Right hindlimb (tissue), 1 donor: ENCODE measurements at regions not wholly inside any gene's neighbourhood (a gene's known extent, or its start where the extent isn't known, plus 50 kb on each side); places are given as distances from the start of the nearest gene placed in this dataset.
"Not testable (repeated sequence)": the region's sequence is repeated elsewhere in the genome, so short reads cannot be mapped to it uniquely, and the experiment has no call there.

Experiments used
- DNase-seq: peaks from one replicate; pipeline ENCODE4 v3.0.0-alpha.2; 2018

- DNase-seq: no peak
Observed at GRCh38 chr5:63894690-63895089, 67.6 kb downstream of the HTR1A start.

GRCh38 chr5:63878788-63879187, 83.5 kb downstream of the HTR1A start:
- DNase-seq: peak; percentile 18

GRCh38 chr5:63877961-63878360, 84.3 kb downstream of the HTR1A start:
- no peak for DNase-seq

DNA sequence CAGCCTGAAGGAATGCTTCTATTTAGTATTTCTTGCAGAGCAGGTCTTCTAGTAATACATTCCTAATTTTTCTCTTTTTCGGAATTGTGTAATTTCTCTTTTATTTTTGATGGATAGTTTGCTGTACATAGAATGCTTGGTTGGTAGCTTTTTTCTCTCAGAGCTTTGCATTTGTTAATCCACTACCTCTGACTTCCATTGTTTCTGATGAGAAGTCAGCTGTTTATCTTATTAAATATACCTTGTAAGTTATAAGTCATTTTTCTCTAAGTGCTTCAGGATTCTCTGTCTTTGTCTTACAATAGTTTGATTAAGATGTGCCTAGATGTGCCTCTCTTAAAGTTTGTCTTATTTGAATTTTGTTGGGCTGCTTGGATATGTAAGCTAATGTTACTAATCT, 101.9 kb downstream of the HTR1A start:
- DNase-seq: no peak

DNA sequence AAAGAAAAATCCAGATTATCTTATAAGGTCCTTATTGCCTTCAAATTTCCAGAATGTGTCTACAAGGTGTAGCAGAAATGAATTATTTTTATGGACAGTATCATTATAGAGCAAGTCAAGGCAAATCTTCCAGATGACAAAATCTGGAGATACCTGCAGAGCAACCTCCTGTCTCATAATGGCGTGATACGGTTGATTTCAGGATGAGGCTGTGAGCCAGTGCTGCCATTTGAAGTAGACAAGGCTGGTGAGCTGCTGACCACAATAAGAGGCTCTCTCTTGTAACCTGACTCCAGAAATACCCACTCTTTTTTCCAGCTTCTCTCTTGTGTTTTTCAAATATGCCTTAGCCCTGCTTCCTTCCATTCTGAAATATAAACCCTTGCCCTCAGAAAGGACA, 108.2 kb downstream of the HTR1A start:
- no peak for DNase-seq

DNA sequence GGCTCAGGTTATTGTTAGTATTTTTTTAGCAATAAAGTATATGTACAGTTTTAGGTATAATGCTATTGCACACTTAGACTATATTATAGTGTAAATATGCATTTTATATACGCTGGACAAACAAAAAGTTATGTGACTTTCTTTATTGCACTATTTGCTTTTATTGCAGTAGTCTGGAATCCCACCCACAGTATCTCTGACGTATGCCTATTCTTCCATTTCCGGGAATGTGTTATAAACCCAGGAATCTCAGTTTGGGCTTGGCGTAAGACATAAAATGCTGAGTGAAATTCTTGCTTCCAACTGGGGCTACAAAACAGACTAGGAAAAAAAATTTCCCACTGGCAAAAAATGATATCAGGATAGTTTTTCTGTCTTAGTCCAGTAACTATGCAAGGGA, 119.1 kb downstream of the HTR1A start:
- no peak for DNase-seq

- no peak for DNase-seq
Observed at GRCh38 chr5:63837437-63837836, 124.8 kb downstream of the HTR1A start.

GRCh38 chr5:63831381-63831780, 130.9 kb downstream of the HTR1A start:
- no peak for DNase-seq

GRCh38 chr5:63825984-63826383, 136.3 kb downstream of the HTR1A start:
- DNase-seq: no peak

DNA sequence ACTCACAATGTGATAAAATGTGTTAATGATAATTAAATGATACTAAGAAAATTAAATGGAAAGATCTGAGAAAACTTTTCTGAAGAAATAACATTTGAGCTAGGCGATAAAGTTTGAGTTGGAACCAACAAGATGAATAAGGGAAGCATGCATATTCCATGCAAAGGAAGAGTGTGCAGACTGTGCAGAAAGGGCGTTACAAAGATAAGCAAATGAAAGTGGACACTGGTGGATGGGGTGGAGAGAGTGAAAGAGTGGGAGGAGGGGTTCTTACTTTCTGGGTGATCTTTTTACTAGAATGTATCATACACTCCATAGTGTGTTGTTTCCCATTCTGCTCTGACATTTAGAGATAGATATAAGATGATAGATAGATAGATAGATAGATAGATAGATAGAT, 138.7 kb downstream of the HTR1A start:
- DNase-seq: no peak

GRCh38 chr5:63822614-63823013, 139.6 kb downstream of the HTR1A start:
- no peak for DNase-seq

GRCh38 chr5:63820577-63820976, 141.7 kb downstream of the HTR1A start:
- DNase-seq: no peak

GRCh38 chr5:63812693-63813092, 149.6 kb downstream of the HTR1A start:
- DNase-seq: no peak

GRCh38 chr5:63811961-63812360, 150.3 kb downstream of the HTR1A start:
- DNase-seq: no peak

GRCh38 chr5:63811286-63811685, 151.0 kb downstream of the HTR1A start:
- DNase-seq: no peak

DNA sequence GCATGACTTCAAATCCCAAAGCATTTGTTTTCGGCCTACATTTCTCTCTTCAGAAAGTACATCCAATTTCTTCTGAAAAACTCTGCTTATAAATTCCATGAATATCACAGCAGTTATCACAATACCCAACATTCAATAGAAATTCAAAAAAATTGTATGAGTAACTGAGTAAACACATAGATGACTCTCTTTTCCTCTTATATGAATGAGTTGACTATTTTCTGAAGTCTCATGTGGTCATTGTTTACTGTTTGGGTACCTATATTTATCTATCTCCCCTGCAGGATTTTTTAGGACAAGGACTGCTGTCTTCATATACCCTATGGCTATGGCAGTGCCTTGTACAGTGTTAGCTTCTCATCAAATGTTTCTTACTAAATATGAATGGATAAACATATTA, 157.1 kb downstream of the HTR1A start:
- no peak for DNase-seq

DNA sequence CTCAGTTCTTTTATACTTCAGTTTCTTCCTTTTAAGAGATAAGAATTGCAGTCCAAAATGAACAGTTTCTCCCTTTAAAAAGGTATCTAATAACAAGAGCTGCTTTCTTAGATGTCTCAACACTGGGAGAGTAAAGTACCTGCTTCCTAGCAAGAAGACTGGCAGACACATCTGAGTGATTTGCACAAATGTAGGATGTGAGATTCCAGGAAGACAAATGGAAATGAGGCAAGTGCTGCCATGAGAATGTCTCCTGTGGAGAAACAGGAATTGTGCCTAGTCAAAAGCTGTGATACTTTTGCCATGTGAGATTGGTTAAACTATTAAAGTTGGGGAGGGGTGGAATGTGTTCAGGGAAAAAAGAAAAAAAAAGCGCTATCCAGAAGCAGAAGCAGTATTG, 159.1 kb downstream of the HTR1A start:
- DNase-seq: no peak

DNA sequence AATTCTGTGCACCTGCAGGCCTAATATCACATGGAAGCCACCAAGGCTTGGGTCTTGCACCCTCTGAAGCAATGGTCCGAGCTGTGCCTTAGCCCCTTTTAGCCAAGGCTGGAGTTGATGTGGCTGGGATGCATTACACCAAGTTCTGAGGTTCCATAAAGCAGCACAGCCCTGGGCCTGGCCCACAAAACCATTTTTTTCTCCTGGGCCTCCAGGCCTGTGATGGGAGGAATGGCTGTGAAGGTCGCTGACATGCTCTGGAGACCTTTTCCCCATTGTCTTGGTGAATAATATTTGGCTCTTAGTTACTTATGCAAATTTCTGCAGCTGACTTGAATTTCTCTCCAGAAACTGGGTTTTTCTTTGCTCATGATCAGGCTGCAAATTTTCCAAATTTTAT, 167.3 kb downstream of the HTR1A start:
- DNase-seq: no peak

DNA sequence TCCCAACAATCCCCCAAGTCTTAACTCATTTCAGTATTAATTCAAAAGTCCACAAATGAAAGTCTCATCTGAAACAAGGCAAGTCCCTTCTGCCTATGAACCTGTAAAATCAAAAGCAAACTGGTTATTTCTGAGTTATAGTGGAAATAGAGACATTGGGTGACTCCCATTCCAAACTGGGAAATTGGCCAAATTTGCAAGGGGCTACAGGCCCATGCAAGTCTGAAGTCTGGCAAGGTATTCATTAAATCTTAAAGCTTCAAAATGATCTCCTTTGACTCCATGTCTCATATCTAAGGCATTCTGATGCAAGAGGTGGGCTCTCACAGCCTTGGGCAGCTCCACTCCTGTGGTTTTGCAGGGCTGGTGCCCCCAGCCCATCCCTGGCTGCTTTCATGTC, 167.9 kb downstream of the HTR1A start:
- no peak for DNase-seq

- DNase-seq: no peak
Observed at GRCh38 chr5:63774939-63775338, 187.3 kb downstream of the HTR1A start.

GRCh38 chr5:63768221-63768620, 194.0 kb downstream of the HTR1A start:
- no peak for DNase-seq

DNA sequence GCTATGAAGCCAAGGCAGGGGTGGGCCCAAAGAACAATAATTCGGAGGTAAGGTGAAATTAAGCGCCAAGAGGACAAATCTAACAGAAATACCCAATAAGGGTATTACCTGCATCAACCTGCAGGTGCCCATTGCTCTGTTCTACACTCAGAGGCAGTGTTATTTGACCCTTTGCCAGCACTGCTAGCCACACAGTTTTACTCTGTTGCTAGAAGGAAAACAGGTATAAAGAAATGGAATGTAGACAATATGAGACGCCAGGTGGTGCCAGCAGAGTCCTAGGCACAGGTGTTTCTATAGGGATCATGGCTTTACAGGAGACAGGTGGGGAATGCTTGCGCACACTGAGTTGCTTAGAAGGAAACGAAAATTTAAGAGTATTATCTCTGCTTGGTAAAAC, 201.3 kb downstream of the HTR1A start:
- DNase-seq: no peak

DNA sequence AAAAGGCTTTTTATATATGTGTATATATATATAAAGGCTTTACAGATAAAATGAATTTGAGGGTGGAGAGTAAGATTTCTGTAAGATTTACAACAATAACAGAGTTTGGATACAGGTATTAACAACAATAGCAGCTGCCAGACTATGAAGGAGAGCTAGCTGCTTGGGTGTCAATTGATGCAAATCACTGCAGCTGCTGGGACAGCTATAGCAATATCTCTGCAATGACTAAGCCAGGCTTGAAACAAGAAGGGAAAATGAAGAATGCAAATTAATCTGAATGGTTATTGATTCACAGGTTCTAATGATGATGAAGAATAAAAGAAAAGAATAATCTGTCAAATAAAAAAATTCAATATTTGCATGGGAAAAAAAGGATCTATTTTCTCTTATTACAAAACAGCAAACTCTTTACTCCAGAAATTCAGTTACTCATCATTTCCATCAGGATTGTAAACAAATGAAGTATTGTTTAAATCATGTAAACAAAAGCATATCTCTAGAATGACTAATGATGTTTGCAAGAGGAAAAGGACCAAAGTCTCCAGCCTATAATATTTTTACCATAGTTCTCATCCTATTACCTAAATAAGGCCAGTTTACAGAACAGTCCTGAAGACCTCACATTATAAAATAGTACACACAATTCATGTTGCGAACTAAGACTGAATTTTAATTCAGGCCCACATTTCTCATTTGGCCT, 219.0 kb downstream of the HTR1A start:
- no peak for DNase-seq

GRCh38 chr5:63732880-63733279, 229.4 kb downstream of the HTR1A start:
- DNase-seq: not testable (repeated sequence)

DNA sequence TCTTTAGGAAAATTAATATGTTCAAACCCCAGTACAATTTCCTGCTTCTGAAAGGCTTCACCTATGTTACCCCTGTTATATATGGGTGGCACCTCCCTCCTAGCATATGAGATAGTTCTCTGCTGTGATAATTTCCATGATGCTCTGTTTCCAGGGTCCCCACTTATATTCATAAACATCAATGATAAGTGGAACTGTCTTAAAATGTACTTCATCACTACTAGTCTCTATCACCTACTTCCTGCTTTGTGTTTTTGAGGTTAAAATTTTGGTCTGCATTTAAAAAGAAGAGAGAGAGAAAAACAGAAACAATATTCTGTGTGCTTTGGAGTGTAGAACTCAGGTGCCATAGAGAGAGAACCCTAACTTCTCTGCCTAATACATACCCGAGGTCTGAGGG, 234.7 kb downstream of the HTR1A start:
- no peak for DNase-seq

- DNase-seq: no peak
Observed at GRCh38 chr5:63726496-63726895, 235.7 kb downstream of the HTR1A start.
